Activated B cell treated with CpG ODN at 0.5 μM for 24 hours (primary cell): ENCODE measurements at regions not wholly inside any gene's neighbourhood (a gene's known extent, or its start where the extent isn't known, plus 50 kb on each side); places are given as distances from the start of the nearest gene placed in this dataset.

ENCODE experiments used
- ATAC-seq: fragments of 200-7000 bp; cut with Tn5 transposase; one replicate; pipeline ENCODE4 v1.10.0; 2021; ENCODE audit warnings: low read depth, mild to moderate bottlenecking, moderate library complexity
- CTCF ChIA-PET: fragments of 350-600 bp; sonication (Branson Sonifier 250); formaldehyde crosslinking; loops from one replicate; lab custom pipeline; 2021; ENCODE audit warnings: antibody characterized with exemption; lab: Charles Lee
- POLR2A ChIA-PET: fragments of 350-600 bp; sonication (Branson Sonifier 250); formaldehyde crosslinking; loops from one replicate; lab custom pipeline; 2021; ENCODE audit warnings: antibody characterized with exemption; lab: Charles Lee
- DNase-seq: peaks from one replicate; pipeline ENCODE4 v3.0.0; 2022
- H3K27ac Mint-ChIP-seq: one replicate; pipeline ENCODE4 v1.8.0; 2020; ENCODE audit warnings: mixed read lengths
- H3K27me3 Mint-ChIP-seq: one replicate; pipeline ENCODE4 v1.8.0; 2021; ENCODE audit warnings: mixed read lengths
- H3K36me3 Mint-ChIP-seq: one replicate; pipeline ENCODE4 v1.8.0; 2021; ENCODE audit warnings: low read depth, mixed read lengths
- H3K4me1 Mint-ChIP-seq: one replicate; pipeline ENCODE4 v1.8.0; 2021; ENCODE audit warnings: mixed read lengths
- H3K4me3 Mint-ChIP-seq: one replicate; pipeline ENCODE4 v1.8.0; 2020; ENCODE audit warnings: mild to moderate bottlenecking, mixed read lengths
- H3K9me3 Mint-ChIP-seq: one replicate; pipeline ENCODE4 v1.8.0; 2020; ENCODE audit warnings: mixed read lengths
- intact Hi-C: fragments of 100-400 bp; cut with micrococcal nuclease; formaldehyde crosslinking; loops from one replicate; pipeline ENCODE4 v1.15.1; 2024
- TF ChIP-seq, protein P1 (sequence below): fragments of 200-600 bp; IDR thresholded peaks from one replicate; pipeline ENCODE4 v1.8.0; 2022; ENCODE audit warnings: antibody characterized with exemption, mild to moderate bottlenecking

DNA sequence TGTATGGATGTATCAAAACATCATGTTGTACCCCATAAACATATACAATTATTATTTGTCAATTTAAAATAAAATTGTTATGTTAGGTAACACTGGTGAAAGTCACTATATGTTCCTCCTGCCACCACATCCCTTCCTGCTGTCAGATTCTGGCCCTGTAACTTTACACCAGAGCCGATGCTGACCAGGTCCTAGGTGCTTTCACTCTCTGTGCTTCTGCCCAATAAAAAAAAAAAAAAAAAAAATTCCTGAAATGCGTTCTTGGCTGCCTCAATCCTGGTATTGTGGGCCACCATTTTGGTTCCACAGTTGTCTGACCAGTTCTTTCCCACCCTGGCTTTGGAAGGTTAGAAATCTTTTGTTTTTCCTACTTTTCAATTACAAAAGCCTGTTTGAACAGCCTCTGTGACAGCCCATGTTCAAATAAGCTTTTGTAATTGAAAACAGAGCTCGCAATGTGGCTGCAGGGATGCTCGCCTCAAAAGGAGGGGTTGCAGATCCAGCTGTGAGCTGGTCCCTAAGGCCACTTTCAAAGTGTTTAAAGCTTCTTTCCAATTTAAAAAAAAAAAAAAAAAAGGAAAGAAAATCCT lies 831.0 kb upstream of the EEF2KMT start:
- intact Hi-C loops, result no loop called here
- DNase-seq (no peak), ATAC-seq (no peak)
- ChIA-PET CTCF (no interaction called here), POLR2A (no interaction called here)
- no peaks in the 10 kb centered on the region for H3K4me1 Mint-ChIP-seq
- TF ChIP-seq, protein P1, sequence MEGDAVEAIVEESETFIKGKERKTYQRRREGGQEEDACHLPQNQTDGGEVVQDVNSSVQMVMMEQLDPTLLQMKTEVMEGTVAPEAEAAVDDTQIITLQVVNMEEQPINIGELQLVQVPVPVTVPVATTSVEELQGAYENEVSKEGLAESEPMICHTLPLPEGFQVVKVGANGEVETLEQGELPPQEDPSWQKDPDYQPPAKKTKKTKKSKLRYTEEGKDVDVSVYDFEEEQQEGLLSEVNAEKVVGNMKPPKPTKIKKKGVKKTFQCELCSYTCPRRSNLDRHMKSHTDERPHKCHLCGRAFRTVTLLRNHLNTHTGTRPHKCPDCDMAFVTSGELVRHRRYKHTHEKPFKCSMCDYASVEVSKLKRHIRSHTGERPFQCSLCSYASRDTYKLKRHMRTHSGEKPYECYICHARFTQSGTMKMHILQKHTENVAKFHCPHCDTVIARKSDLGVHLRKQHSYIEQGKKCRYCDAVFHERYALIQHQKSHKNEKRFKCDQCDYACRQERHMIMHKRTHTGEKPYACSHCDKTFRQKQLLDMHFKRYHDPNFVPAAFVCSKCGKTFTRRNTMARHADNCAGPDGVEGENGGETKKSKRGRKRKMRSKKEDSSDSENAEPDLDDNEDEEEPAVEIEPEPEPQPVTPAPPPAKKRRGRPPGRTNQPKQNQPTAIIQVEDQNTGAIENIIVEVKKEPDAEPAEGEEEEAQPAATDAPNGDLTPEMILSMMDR, result no peak
- no peak overlapping the region for H3K27ac Mint-ChIP-seq
- peaks cover 18% of the 10 kb centered on the region for H3K9me3 Mint-ChIP-seq
- H3K4me3 Mint-ChIP-seq, result no peak overlapping the region
- H3K27me3 Mint-ChIP-seq, result no peaks in the 10 kb centered on the region
- H3K36me3 Mint-ChIP-seq, result no peaks in the 10 kb centered on the region

DNA sequence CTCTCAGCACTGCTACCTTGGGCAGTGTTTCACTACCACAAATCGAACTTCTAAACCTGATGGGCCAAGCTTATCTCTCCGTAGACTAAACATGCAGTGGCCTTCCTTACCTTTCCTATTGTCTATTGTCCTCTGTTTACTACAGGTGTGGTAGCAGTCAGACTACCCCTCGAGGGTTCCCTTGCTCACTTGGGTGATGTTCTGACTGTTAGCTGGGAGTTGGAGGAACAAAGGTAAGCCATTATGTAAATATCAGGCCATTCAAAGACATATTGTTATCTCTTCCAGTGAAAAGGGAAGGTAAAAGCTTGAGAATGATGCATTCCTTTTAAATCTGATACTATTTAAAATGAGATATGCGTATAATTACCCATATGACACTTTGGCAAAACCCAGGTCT lies 828.3 kb upstream of the EEF2KMT start:
- Mint-ChIP-seq H3K27ac (no peak overlapping the region), H3K4me3 (no peak overlapping the region), H3K36me3 (no peaks in the 10 kb centered on the region), H3K27me3 (no peaks in the 10 kb centered on the region), H3K9me3 (peaks cover 14% of the 10 kb centered on the region), H3K4me1 (no peaks in the 10 kb centered on the region)
- ChIA-PET POLR2A (no interaction called here), CTCF (no interaction called here)
- TF ChIP-seq, protein P1, result no peak
- no peak for ATAC-seq
- no peak for DNase-seq
- intact Hi-C loops, result no loop called here

DNA sequence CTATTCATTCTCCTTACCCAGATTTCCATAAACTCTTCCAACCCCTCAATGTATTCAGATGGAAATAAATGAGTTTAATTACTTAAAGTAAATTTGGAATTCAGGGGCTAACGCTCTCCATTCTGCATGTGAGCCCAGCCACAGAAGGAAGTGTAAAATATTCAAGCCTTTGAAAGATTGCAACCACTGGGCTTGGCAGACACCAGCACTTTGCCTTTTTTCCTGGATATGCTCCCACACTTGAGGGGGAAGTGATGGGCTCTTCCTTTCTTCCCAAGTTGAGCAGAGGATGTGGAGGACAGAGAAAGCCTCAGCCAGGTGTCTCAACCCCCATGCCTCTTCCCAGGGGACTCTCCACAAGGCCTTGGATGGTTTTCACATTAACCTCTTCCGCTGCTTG lies 825.1 kb upstream of the EEF2KMT start:
- Mint-ChIP-seq H3K4me3 (no peak overlapping the region), H3K36me3 (no peaks in the 10 kb centered on the region), H3K27me3 (no peaks in the 10 kb centered on the region), H3K4me1 (no peaks in the 10 kb centered on the region), H3K27ac (no peak overlapping the region), H3K9me3 (peaks cover 15% of the 10 kb centered on the region)
- intact Hi-C loops, result no loop called here
- no peak for DNase-seq
- ChIA-PET POLR2A (no interaction called here), CTCF (no interaction called here)
- ATAC-seq, result no peak
- TF ChIP-seq, protein P1, result no peak

DNA sequence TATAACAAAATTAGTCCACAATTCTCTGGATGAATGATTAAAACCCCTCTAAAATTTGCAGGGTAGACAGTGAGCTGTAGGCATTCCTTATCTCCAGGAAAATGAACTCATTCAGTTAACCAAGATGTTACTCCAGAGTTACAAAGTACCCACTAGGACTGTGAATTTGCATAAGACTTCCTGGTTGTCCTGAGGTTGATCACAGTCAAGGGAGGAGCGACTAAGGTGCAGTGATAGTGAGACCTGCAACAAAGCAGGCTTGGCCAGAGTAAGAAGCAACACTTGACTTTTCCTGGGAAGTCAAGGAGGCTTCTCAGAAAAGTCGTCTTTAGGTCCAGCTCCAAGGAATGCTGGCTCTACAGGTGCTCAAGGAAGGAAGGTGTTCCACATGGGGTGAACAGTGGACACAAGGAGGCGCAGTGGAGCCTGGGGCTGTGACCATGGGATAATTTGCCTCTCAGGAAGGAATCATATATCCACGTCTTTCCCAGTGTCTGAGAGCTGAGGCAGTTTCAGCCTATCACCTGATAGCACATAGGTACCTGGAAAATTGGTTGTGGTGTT lies 821.1 kb upstream of the EEF2KMT start:
- POLR2A ChIA-PET, result no interaction called here
- no peak for ATAC-seq
- H3K27ac Mint-ChIP-seq, result no peak overlapping the region
- H3K9me3 Mint-ChIP-seq, result peaks cover 7% of the 10 kb centered on the region
- no peaks in the 10 kb centered on the region for H3K4me1 Mint-ChIP-seq
- TF ChIP-seq, protein P1, result no peak
- CTCF ChIA-PET, result no interaction called here
- H3K36me3 Mint-ChIP-seq, result no peaks in the 10 kb centered on the region
- intact Hi-C loops, result no loop called here
- no peak overlapping the region for H3K4me3 Mint-ChIP-seq
- H3K27me3 Mint-ChIP-seq, result no peaks in the 10 kb centered on the region
- no peak for DNase-seq

DNA sequence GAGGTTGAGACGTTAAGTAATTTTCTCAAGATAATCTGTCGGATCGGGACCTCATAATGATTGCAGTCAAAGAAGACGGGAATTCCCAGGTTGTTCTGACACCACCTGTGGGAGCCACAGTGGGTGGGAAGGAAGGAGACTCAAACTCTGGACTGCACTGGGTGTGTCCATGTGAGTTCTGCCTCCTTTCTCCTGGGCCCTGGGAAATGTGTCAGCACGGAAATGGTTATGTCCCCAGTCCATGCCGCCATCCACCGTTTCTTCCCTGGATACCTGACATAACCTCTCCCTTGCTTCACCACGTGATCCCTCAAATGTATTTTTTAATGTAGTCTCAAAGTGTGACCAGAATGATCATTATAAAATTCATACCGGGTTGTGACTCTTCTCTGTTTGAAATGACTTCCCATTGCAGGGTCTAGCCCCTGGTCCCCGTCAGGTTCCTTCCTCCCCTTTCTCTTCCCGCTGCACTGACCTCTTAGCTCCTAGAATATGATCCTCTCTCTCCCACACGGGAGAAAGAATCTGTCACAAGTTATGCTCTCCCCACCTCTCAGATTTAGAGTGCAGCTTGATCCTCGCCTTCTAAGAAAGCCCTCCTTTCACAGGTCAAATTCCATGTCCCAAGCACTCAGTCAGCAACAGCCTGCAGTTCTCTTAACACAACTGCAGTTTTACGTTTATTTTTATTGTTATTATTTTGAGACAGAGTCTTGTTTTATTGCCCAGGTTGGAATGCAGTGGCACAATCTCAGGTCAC lies 820.0 kb upstream of the EEF2KMT start:
- DNase-seq (no peak), ATAC-seq (no peak)
- ChIA-PET CTCF (no interaction called here), POLR2A (no interaction called here)
- TF ChIP-seq, protein P1, result no peak
- no peak overlapping the region for H3K4me3 Mint-ChIP-seq
- H3K36me3 Mint-ChIP-seq, result no peaks in the 10 kb centered on the region
- H3K27ac Mint-ChIP-seq, result no peak overlapping the region
- H3K4me1 Mint-ChIP-seq, result no peaks in the 10 kb centered on the region
- H3K9me3 Mint-ChIP-seq, result peaks cover 2% of the 10 kb centered on the region
- intact Hi-C loops, result no loop called here
- H3K27me3 Mint-ChIP-seq, result no peaks in the 10 kb centered on the region
